B cell (primary cell): ENCODE measurements at regions not wholly inside any gene's neighbourhood (a gene's known extent, or its start where the extent isn't known, plus 50 kb on each side); places are given as distances from the start of the nearest gene placed in this dataset.

Source experiments
- CTCF ChIP-seq: fragments of 200-600 bp; IDR thresholded peaks from one replicate; pipeline ENCODE4 v1.8.0; 2022; ENCODE audit warnings: antibody characterized with exemption, mild to moderate bottlenecking
- EZH2 ChIP-seq: IDR thresholded peaks from 2 replicates; pipeline ENCODE4 v1.6.1; 2012; ENCODE audit warnings: borderline replicate concordance, low read depth, mild to moderate bottlenecking, moderate library complexity, low read length; ENCODE audit not compliant: insufficient read depth, poor library complexity, severe bottlenecking

- TF ChIP-seq CTCF (no peak), EZH2 (no peak)
Observed at GRCh38 chr6:6969761-6970223, 138.0 kb upstream of the RREB1 start.
